Ishikawa (cell line): ENCODE measurements at regions not wholly inside any gene's neighbourhood (a gene's known extent, or its start where the extent isn't known, plus 50 kb on each side); places are given as distances from the start of the nearest gene placed in this dataset.

Experiments used
- CEBPB ChIP-seq: IDR thresholded peaks from 2 replicates; pipeline ENCODE4 v1.6.1; 2012
- CREB1 ChIP-seq: IDR thresholded peaks from 2 replicates; pipeline ENCODE4 v1.6.1; 2012; ENCODE audit warnings: low read depth
- EGR1 ChIP-seq: IDR thresholded peaks from 2 replicates; pipeline ENCODE4 v1.6.1; 2012
- EP300 ChIP-seq: IDR thresholded peaks from 2 replicates; pipeline ENCODE4 v1.6.1; 2012; ENCODE audit warnings: borderline replicate concordance
- FOXM1 ChIP-seq: IDR thresholded peaks from 2 replicates; pipeline ENCODE4 v1.6.1; 2012; ENCODE audit warnings: low read depth, borderline replicate concordance
- NFIC ChIP-seq: IDR thresholded peaks from 2 replicates; pipeline ENCODE4 v1.6.1; 2012
- RAD21 ChIP-seq: IDR thresholded peaks from 2 replicates; pipeline ENCODE4 v1.6.1; 2012; ENCODE audit warnings: low read depth
- TAF1 ChIP-seq: IDR thresholded peaks from 2 replicates; pipeline ENCODE4 v1.6.1; 2012; ENCODE audit warnings: low read depth, mild to moderate bottlenecking
- TCF12 ChIP-seq: IDR thresholded peaks from 2 replicates; pipeline ENCODE4 v1.6.1; 2012; ENCODE audit warnings: low read depth
- TEAD4 ChIP-seq: IDR thresholded peaks from 2 replicates; pipeline ENCODE4 v1.6.1; 2012
- YY1 ChIP-seq: IDR thresholded peaks from 2 replicates; pipeline ENCODE4 v1.6.1; 2012; ENCODE audit warnings: low read depth
- ZBTB7A ChIP-seq: IDR thresholded peaks from 2 replicates; pipeline ENCODE4 v1.6.1; 2012; ENCODE audit warnings: low read depth
- TF ChIP-seq, protein P1 (sequence below): IDR thresholded peaks from 2 replicates; pipeline ENCODE4 v1.6.1; 2012
- TF ChIP-seq, protein P2 (sequence below): IDR thresholded peaks from 2 replicates; pipeline ENCODE4 v1.6.1; 2012
- TF ChIP-seq, protein P3 (sequence below): IDR thresholded peaks from 2 replicates; pipeline ENCODE4 v1.6.1; 2012; ENCODE audit warnings: low read depth, mild to moderate bottlenecking

DNA sequence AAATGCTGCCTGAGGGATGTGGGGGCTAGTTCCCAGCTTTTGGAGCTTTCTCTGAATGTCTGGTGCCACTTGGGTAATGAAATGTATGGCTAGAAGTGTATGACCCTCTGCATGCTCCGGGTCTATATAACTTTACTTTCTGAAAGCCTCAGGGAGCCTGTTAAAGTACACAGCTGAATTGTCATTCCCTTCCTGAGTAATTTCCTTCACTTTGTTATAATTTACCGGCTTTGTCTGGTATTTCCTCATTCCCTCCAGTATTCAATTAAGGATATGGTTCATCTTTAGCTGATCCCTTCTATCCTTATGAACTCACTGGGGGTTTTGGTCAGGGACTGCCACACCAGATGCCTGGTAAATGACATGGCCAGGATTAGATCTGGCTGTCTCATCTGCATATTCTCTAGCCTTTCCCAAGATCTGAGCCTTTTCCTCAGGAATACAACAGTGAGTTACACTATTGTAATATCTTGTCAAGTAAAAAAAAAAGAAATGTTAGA lies 620.3 kb downstream of the ZPLD1 start:
- no peak for TF ChIP-seq TAF1
- no peak for TF ChIP-seq FOXM1
- TF ChIP-seq RAD21: no peak
- no peak for TF ChIP-seq TEAD4

DNA sequence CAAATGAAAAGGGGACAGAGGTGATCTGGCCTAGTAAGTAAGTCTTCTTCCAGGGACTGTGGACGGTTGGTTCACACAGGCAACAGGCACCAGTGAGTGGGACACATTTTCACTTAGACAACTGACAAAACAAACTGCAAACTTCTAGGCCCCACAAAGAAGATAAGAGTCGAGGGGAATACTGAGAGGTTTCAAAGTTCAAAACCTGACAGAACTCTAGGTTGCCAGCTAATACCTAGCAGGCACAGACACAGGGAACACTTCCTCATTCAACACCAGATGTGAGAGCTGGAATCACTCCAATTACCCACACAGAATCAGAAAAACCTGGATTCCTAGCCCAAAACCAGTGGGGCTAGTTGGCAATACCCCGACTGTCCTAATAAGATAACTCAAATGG lies 621.7 kb downstream of the ZPLD1 start:
- no peak for TF ChIP-seq TAF1
- TF ChIP-seq TCF12: no peak
- TF ChIP-seq, protein P1, sequence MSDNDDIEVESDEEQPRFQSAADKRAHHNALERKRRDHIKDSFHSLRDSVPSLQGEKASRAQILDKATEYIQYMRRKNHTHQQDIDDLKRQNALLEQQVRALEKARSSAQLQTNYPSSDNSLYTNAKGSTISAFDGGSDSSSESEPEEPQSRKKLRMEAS: no peak
- TF ChIP-seq CEBPB: no peak
- TF ChIP-seq, protein P2, sequence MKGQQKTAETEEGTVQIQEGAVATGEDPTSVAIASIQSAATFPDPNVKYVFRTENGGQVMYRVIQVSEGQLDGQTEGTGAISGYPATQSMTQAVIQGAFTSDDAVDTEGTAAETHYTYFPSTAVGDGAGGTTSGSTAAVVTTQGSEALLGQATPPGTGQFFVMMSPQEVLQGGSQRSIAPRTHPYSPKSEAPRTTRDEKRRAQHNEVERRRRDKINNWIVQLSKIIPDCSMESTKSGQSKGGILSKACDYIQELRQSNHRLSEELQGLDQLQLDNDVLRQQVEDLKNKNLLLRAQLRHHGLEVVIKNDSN: no peak
- TF ChIP-seq RAD21: no peak
- TF ChIP-seq YY1: no peak
- TF ChIP-seq, protein P3, sequence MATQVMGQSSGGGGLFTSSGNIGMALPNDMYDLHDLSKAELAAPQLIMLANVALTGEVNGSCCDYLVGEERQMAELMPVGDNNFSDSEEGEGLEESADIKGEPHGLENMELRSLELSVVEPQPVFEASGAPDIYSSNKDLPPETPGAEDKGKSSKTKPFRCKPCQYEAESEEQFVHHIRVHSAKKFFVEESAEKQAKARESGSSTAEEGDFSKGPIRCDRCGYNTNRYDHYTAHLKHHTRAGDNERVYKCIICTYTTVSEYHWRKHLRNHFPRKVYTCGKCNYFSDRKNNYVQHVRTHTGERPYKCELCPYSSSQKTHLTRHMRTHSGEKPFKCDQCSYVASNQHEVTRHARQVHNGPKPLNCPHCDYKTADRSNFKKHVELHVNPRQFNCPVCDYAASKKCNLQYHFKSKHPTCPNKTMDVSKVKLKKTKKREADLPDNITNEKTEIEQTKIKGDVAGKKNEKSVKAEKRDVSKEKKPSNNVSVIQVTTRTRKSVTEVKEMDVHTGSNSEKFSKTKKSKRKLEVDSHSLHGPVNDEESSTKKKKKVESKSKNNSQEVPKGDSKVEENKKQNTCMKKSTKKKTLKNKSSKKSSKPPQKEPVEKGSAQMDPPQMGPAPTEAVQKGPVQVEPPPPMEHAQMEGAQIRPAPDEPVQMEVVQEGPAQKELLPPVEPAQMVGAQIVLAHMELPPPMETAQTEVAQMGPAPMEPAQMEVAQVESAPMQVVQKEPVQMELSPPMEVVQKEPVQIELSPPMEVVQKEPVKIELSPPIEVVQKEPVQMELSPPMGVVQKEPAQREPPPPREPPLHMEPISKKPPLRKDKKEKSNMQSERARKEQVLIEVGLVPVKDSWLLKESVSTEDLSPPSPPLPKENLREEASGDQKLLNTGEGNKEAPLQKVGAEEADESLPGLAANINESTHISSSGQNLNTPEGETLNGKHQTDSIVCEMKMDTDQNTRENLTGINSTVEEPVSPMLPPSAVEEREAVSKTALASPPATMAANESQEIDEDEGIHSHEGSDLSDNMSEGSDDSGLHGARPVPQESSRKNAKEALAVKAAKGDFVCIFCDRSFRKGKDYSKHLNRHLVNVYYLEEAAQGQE: no peak

DNA sequence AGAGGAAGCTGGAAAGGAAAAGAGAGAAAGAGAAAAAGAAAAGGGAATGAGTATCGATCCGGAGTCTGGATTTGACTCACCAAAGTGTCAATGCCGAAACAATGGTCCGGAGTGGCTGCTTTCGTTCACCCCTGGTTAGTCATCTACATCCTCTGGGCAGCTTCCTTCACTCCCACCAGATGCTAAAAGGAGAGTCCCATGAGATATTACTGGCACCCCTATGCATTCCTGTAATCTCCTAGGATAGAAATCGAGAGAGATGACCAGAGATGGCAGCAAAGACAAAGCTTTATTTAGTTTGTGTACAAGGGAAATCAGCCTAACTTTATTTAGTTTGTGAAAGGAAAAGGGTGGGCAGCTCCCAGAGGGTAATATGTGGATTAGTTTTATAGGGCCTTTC lies 622.2 kb downstream of the ZPLD1 start:
- TF ChIP-seq RAD21: no peak
- TF ChIP-seq, protein P2: no peak
- TF ChIP-seq EGR1: no peak
- TF ChIP-seq CREB1: no peak
- TF ChIP-seq YY1: no peak
- no peak for TF ChIP-seq NFIC
- TF ChIP-seq TAF1: no peak
- TF ChIP-seq, protein P3: no peak
- no peak for TF ChIP-seq CEBPB
- no peak for TF ChIP-seq ZBTB7A
- TF ChIP-seq TCF12: no peak
- TF ChIP-seq, protein P1: no peak

DNA sequence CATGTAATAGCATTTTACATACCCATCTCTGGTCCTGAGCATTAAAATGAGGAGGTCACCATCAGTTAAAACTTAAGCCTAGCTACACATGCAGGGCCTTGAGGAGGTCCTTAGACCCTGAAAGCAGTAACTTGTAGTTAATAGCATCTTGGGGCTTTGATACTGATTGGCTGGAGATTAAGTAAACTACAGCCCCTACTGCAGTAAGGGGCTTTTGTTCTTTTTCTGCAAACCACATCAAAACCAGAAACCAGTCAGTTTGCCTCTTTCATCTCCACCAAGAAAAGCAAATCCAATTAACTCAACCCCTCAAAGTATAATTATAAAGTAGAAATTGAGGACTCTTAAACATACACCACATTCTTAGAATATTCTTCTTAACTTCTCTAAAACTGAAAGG lies 622.7 kb downstream of the ZPLD1 start:
- TF ChIP-seq NFIC (no peak), YY1 (no peak), EGR1 (no peak), FOXM1 (no peak)

DNA sequence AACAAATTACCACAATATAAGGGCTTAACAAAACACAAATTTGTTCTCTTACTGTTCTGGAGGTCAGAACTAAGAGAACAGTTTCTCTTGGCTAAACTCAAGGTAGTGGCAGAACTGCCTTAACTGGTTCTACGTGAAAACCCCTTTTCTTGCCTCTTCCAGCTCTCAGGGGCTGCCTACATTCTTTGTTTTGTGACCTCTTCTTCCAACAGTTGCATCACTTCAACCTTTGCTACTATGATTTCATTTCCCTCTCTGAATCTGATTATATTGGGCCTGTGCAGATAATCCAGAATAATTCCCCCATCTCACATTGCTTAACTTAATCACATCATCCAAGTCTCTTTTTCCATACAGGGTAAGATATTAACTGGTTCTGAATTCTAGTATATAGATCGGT lies 624.6 kb downstream of the ZPLD1 start:
- TF ChIP-seq NFIC: no peak
- no peak for TF ChIP-seq FOXM1
- no peak for TF ChIP-seq CEBPB
- TF ChIP-seq EP300: no peak
- no peak for TF ChIP-seq TAF1
- no peak for TF ChIP-seq EGR1
- TF ChIP-seq, protein P2: no peak
- no peak for TF ChIP-seq CREB1
- TF ChIP-seq, protein P3: no peak
- no peak for TF ChIP-seq TEAD4
- TF ChIP-seq, protein P1: no peak
